Esophagus squamous epithelium (tissue), 4 donors: ENCODE measurements at regions not wholly inside any gene's neighbourhood (a gene's known extent, or its start where the extent isn't known, plus 50 kb on each side); places are given as distances from the start of the nearest gene placed in this dataset.

Source experiments
- CTCF ChIP-seq, 6 experiments: fragments of 450-650 bp in 4 of 6; fragments of 200-600 bp in 2 of 6; sonication (generic) in 2 of 6; IDR thresholded peaks; one replicate each; pipeline ENCODE4 v1.5.1; 2016 to 2019; ENCODE audit warnings: antibody characterized with exemption in 6 of 6, mild to moderate bottlenecking in 4 of 6, moderate library complexity in 4 of 6
- POLR2A ChIP-seq, 4 donors: fragments of 450-650 bp; IDR thresholded peaks; one replicate each; pipeline ENCODE4 v1.6.1; 2017; ENCODE audit warnings: antibody characterized with exemption in 4 of 4, mild to moderate bottlenecking in 4 of 4, moderate library complexity in 3 of 4

- TF ChIP-seq POLR2A (IDR thresholded peaks at IDR 0.05) (no peak), CTCF (IDR thresholded peaks at IDR 0.05) (no peak)
Measured at GRCh38 chr18:24941174-24941951, 410.6 kb downstream of the ZNF521 start.
